ENCODE measurements at regions not wholly inside any gene's neighbourhood (a gene's known extent, or its start where the extent isn't known, plus 50 kb on each side); places are given as distances from the start of the nearest gene placed in this dataset.
A peak's percentile ranks its signal among the peaks of the same experiment; 100 is the strongest.
"Not testable (repeated sequence)": the region's sequence is repeated elsewhere in the genome, so short reads cannot be mapped to it uniquely, and the experiment has no call there.

DNA sequence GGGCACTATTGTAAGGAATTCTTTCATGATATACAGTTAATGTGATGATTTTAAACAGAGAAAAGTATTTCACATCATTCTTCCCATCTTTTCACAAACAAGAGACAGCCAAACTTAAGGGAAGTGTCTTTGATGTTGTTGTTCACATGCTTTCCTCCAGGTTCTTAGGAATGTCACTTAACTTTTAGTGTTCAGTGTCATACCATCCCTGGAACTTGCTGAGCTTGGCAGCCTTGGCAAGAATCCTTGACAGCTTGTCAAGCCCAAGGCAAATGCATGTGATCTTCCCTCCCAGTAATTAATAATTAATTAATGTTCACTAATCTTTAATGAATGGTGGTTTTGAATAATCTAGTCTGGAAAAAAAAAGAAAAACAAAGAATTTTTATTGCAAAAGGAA, 727.9 kb upstream of the PRR20A start:
- Histone ChIP-seq H3K9me3 (no peaks in the 10 kb centered on the region), H3K27me3 (no peaks in the 10 kb centered on the region), H3K4me3 (no peak overlapping the region), H3K4me1 (no peaks in the 10 kb centered on the region), H3K27ac (no peak overlapping the region), H3K36me3 (no peaks in the 10 kb centered on the region)
- TF ChIP-seq, protein P1, sequence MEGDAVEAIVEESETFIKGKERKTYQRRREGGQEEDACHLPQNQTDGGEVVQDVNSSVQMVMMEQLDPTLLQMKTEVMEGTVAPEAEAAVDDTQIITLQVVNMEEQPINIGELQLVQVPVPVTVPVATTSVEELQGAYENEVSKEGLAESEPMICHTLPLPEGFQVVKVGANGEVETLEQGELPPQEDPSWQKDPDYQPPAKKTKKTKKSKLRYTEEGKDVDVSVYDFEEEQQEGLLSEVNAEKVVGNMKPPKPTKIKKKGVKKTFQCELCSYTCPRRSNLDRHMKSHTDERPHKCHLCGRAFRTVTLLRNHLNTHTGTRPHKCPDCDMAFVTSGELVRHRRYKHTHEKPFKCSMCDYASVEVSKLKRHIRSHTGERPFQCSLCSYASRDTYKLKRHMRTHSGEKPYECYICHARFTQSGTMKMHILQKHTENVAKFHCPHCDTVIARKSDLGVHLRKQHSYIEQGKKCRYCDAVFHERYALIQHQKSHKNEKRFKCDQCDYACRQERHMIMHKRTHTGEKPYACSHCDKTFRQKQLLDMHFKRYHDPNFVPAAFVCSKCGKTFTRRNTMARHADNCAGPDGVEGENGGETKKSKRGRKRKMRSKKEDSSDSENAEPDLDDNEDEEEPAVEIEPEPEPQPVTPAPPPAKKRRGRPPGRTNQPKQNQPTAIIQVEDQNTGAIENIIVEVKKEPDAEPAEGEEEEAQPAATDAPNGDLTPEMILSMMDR (IDR thresholded peaks at IDR 0.05): no peak
- no peak for DNase-seq (ENCODE audit: low spot score)

DNA sequence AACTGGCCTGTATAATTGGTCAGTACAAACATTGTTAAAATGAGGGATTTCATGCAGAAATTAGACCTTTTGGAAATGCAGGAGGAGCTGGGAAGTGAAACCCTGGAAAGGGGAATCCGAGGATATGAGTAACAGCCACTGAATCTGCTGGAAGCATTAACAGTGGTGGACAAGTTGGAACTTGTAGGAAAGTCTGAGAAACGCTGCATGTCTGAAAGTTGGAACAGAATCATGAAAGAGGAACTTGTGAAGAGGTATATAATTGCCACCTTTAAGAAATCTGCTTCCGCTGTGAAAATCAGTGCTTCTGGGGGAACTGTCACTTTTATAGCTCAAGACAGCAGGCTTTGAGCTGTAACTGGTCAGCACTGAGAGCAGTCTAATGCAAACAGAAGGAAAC, 716.5 kb upstream of the PRR20A start:
- TF ChIP-seq, protein P1 (IDR thresholded peaks at IDR 0.05): no peak
- H3K36me3 ChIP-seq: no peaks in the 10 kb centered on the region
- H3K27me3 ChIP-seq: no peaks in the 10 kb centered on the region
- no peak overlapping the region for H3K4me3 ChIP-seq
- no peaks in the 10 kb centered on the region for H3K4me1 ChIP-seq
- no peak overlapping the region for H3K27ac ChIP-seq
- H3K9me3 ChIP-seq: no peaks in the 10 kb centered on the region
- DNase-seq (ENCODE audit: low spot score): no peak

DNA sequence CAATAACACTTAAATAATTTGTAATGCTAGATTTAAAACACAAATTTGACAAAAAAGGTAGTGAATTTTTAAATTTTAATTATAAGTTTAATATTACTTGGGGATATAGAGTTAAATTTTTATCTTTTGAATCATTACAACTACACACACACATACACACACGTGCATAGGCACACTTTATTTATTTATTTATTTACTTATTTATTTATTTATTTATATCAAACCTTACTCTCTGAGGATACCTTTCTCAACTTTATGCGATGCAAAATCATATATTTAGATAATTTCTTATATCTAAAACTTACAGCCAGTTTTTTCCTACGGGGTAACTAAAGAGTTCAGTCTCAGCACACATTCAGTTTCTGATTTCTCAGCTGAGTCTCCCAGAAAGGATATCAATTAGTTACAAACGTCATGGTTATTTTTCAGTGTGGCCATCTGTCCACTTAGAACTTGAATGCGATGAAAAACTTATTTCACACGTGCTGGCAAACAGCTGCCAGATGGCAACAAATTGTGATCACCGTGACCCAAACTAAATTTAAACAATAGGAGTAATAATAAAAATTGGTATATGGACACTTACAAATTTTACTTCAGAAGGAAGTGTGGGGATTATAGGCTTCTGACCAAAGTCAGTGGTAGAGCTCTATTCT, 683.1 kb upstream of the PRR20A start:
- TF ChIP-seq, protein P1 (IDR thresholded peaks at IDR 0.05): no peak
- H3K27me3 ChIP-seq: no peaks in the 10 kb centered on the region
- no peak overlapping the region for H3K4me3 ChIP-seq
- H3K36me3 ChIP-seq: no peaks in the 10 kb centered on the region
- H3K4me1 ChIP-seq: no peaks in the 10 kb centered on the region
- no peak for DNase-seq (ENCODE audit: low spot score)
- H3K27ac ChIP-seq: peak overlapping the region in 1 of 2 donors; percentile 77
- H3K9me3 ChIP-seq: peaks cover 0 to 9% of the 10 kb centered on the region in 2 donors

DNA sequence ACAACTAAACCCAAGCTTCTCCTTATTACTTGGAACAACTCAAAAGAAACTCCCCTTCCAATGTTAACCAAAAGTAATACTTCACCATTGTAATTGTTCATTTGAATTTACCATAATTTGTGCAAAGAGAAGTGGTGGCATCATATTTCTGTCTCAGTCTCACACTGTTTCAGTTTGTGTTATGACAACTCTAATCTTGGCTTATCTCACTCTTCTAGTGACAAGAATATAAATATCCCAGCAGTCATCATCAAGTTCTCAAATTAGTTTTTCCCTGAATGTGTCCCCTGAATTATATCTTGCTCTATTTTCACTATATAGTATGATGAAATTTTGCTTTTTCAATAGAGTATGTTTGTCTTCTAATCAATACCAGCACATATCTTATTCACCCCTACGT, 681.4 kb upstream of the PRR20A start:
- H3K36me3 ChIP-seq: no peaks in the 10 kb centered on the region
- H3K4me1 ChIP-seq: no peaks in the 10 kb centered on the region
- H3K27ac ChIP-seq: peak overlapping the region; percentile 27 to 77
- peaks cover 0 to 6% of the 10 kb centered on the region in 2 donors for H3K9me3 ChIP-seq
- DNase-seq (ENCODE audit: low spot score): no peak
- TF ChIP-seq, protein P1 (IDR thresholded peaks at IDR 0.05): no peak
- no peaks in the 10 kb centered on the region for H3K27me3 ChIP-seq
- no peak overlapping the region for H3K4me3 ChIP-seq

DNA sequence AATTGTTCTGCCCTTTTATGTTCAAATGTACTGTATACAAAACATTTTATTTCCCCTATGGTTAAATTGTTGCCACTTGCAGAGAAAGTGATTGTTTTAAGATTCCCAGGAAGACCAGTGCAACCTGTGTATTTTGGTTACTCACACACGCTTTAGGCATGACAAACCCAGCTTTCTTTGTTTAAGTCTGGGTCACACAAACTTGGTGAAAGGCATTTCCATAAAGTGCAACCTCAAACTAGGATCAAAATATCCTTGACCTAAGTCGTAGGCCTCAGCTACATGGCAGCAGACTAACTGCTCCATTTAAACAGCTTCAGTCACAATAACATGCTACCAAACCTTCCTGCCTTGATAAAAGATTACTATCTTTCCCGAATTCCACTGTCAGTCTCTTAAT, 639.0 kb upstream of the PRR20A start:
- no peak overlapping the region for H3K27ac ChIP-seq
- TF ChIP-seq, protein P1 (IDR thresholded peaks at IDR 0.05): no peak
- H3K4me3 ChIP-seq: no peak overlapping the region
- H3K36me3 ChIP-seq: no peaks in the 10 kb centered on the region
- no peaks in the 10 kb centered on the region for H3K9me3 ChIP-seq
- no peaks in the 10 kb centered on the region for H3K4me1 ChIP-seq
- no peaks in the 10 kb centered on the region for H3K27me3 ChIP-seq
- no peak for DNase-seq (ENCODE audit: low spot score)

DNA sequence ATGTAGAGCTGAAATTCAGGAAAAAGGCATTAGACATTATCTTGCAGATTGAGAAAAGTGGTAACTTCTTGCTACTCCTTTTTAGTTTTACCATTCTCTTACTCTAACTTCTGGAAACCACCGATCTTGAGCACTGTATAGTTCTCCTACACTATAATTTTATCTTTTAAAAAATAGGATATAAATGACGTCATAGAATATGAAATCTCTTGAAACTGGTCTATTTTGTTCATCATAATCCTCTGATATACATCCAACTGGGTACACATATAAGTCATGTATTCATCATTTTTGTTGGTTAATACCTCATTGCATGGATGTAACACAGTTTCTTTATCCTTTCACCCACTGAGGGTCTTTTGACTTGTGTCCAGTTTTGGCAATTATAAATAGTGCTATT, 629.9 kb upstream of the PRR20A start:
- Histone ChIP-seq H3K4me3 (no peak overlapping the region), H3K36me3 (no peaks in the 10 kb centered on the region), H3K9me3 (no peaks in the 10 kb centered on the region), H3K4me1 (no peaks in the 10 kb centered on the region), H3K27me3 (no peaks in the 10 kb centered on the region), H3K27ac (no peak overlapping the region)
- no peak for DNase-seq (ENCODE audit: low spot score)
- TF ChIP-seq, protein P1 (IDR thresholded peaks at IDR 0.05): no peak

DNA sequence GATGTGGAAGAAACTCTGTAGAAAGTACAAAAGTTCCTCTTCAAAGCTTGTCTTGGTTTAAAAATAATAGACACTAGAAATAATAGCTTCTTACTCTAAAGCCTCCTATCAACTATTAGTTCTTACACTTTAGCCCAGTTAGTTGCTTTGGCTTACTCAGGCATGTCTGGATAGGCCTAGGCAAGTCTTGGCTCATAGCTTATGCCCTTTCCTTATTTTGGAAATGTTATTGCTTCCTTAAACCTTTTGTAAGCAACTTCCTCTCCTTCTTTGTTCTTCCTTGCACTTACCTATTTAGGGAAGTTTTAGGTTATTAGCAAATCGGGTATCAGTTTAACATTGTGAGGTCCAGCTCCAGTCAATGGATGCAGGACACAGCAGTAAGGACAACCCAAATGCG, 628.4 kb upstream of the PRR20A start:
- H3K27ac ChIP-seq; H3K9me3 ChIP-seq; H3K4me3 ChIP-seq; H3K36me3 ChIP-seq; DNase-seq (ENCODE audit: low spot score); H3K27me3 ChIP-seq; H3K4me1 ChIP-seq: not testable (repeated sequence)

Measured in right atrium auricular region (tissue), 2 donors.